AG09309 (cell line): ENCODE measurements at regions not wholly inside any gene's neighbourhood (a gene's known extent, or its start where the extent isn't known, plus 50 kb on each side); places are given as distances from the start of the nearest gene placed in this dataset.

Experiments used
- DNase-seq: peaks from one replicate; pipeline ENCODE4 v3.0.0-alpha.2; 2010; ENCODE audit warnings: low read depth
- H3K4me3 ChIP-seq: 2 replicates; pipeline ENCODE4 v1.5.1; 2011; ENCODE audit warnings: mild to moderate bottlenecking, low read depth, low read length, moderate library complexity; ENCODE audit not compliant: control insufficient read depth
- CTCF ChIP-seq: IDR thresholded peaks from 2 replicates; pipeline ENCODE4 v1.5.1; 2011; ENCODE audit warnings: mild to moderate bottlenecking, low read depth, low read length, inconsistent platforms; ENCODE audit not compliant: insufficient read depth, control insufficient read depth; ENCODE audit errors: missing control alignments

GRCh38 chr5:61788548-61788947 lies 456.5 kb downstream of the ZSWIM6 start:
- H3K4me3 ChIP-seq: no peak overlapping the region
- no peak for DNase-seq
- no peak for TF ChIP-seq CTCF

GRCh38 chr5:61790007-61790406 lies 457.9 kb downstream of the ZSWIM6 start:
- DNase-seq: no peak
- TF ChIP-seq CTCF: no peak

GRCh38 chr5:61790678-61791077 lies 458.6 kb downstream of the ZSWIM6 start:
- no peak for DNase-seq
- no peak overlapping the region for H3K4me3 ChIP-seq
- TF ChIP-seq CTCF: no peak

More at GRCh38 chr5:61790007-61790406, 457.9 kb downstream of the ZSWIM6 start:
- no peak overlapping the region for H3K4me3 ChIP-seq

GRCh38 chr5:61796773-61797172 lies 464.7 kb downstream of the ZSWIM6 start:
- no peak for DNase-seq
- no peak for TF ChIP-seq CTCF
- no peak overlapping the region for H3K4me3 ChIP-seq

GRCh38 chr5:61800450-61800849 lies 468.4 kb downstream of the ZSWIM6 start:
- no peak overlapping the region for H3K4me3 ChIP-seq
- no peak for TF ChIP-seq CTCF
- no peak for DNase-seq

- no peak overlapping the region for H3K4me3 ChIP-seq
- DNase-seq: no peak
- TF ChIP-seq CTCF: no peak
These were observed 469.1 kb downstream of the ZSWIM6 start for GRCh38 chr5:61801174-61801573.

- TF ChIP-seq CTCF: no peak
- H3K4me3 ChIP-seq: no peak overlapping the region
- no peak for DNase-seq
These were observed 470.4 kb downstream of the ZSWIM6 start for GRCh38 chr5:61802456-61802855.
